Central memory CD8-positive, alpha-beta T cell (primary cell): ENCODE measurements at regions not wholly inside any gene's neighbourhood (a gene's known extent, or its start where the extent isn't known, plus 50 kb on each side); places are given as distances from the start of the nearest gene placed in this dataset.
"Not testable (repeated sequence)": the region's sequence is repeated elsewhere in the genome, so short reads cannot be mapped to it uniquely, and the experiment has no call there.

Experiments used
- ATAC-seq: fragments of 150-1000 bp; cut with Tn5 transposase; replicated peaks from 2 replicates; pipeline ENCODE4 v1.10.0; 2022; ENCODE audit warnings: mild to moderate bottlenecking, moderate FRiP score, moderate number of reproducible peaks; ENCODE audit not compliant: poor library complexity, severe bottlenecking; ENCODE audit errors: extremely low read depth
- DNase-seq, 2 donors: peaks; one replicate each; pipeline ENCODE4 v3.0.0; 2021; ENCODE audit warnings: low spot score in 2 of 2
- H3K27ac Mint-ChIP-seq: one replicate; pipeline ENCODE4 v1.8.0; 2022; ENCODE audit warnings: low read depth, mild to moderate bottlenecking, moderate library complexity, mixed read lengths
- H3K27me3 Mint-ChIP-seq: one replicate; pipeline ENCODE4 v1.8.0; 2022; ENCODE audit warnings: mixed read lengths
- H3K36me3 Mint-ChIP-seq: one replicate; pipeline ENCODE4 v1.8.0; 2022; ENCODE audit warnings: mild to moderate bottlenecking, moderate library complexity, mixed read lengths; ENCODE audit not compliant: insufficient read depth
- H3K4me1 Mint-ChIP-seq: one replicate; pipeline ENCODE4 v1.8.0; 2022; ENCODE audit warnings: mixed read lengths
- H3K4me3 Mint-ChIP-seq: one replicate; pipeline ENCODE4 v1.8.0; 2022; ENCODE audit warnings: mild to moderate bottlenecking, moderate library complexity, mixed read lengths
- H3K9me3 Mint-ChIP-seq: one replicate; pipeline ENCODE4 v1.8.0; 2022; ENCODE audit warnings: mixed read lengths

DNA sequence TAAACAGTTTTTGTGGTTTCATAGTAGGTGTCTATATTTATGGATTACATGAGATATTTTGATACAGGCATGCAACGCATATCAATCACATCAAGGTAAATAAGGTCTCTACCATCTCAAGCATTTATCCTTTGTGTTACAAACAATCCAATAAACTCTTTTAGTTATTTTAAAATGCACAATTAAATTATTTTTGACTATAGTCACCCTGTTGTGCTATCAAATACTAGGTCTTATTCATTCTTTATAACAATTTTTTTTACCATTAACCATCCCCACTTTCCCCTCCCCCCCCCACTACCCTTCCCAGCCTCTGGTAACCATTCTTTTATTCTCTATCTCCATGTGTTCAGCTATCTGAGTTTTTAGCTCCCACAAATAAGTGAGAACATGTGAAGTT, 175.7 kb upstream of the FBXO33 start:
- Mint-ChIP-seq H3K4me3 (no peak overlapping the region), H3K27me3 (no peaks in the 10 kb centered on the region), H3K27ac (no peak overlapping the region), H3K36me3 (no peaks in the 10 kb centered on the region), H3K4me1 (no peaks in the 10 kb centered on the region), H3K9me3 (peaks cover 27% of the 10 kb centered on the region)
- DNase-seq (no peak), ATAC-seq (no peak)

DNA sequence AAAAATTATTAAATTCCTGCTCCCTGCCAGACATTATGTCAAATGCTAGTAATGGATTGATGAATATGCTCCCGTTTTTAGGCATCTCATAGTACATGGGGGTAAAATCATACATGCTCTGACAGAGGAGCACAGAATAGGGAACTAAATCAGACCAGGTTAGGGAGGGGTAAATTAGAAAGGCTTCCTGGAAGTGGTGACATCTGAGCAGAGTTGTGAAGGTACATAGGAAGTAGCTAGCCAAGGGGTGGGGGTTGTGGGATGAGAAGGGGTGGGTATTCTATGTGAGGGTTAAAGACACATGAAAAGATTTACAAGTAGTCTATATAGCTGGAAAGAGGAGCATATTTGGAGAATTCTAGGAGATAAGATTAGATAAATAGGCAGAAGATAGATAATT, 171.7 kb upstream of the FBXO33 start:
- peaks cover 40% of the 10 kb centered on the region for H3K9me3 Mint-ChIP-seq
- no peaks in the 10 kb centered on the region for H3K4me1 Mint-ChIP-seq
- ATAC-seq (no peak), DNase-seq (no peak)
- H3K27me3 Mint-ChIP-seq: no peaks in the 10 kb centered on the region
- H3K36me3 Mint-ChIP-seq: peaks cover 2% of the 10 kb centered on the region
- H3K4me3 Mint-ChIP-seq: no peak overlapping the region
- no peak overlapping the region for H3K27ac Mint-ChIP-seq

DNA sequence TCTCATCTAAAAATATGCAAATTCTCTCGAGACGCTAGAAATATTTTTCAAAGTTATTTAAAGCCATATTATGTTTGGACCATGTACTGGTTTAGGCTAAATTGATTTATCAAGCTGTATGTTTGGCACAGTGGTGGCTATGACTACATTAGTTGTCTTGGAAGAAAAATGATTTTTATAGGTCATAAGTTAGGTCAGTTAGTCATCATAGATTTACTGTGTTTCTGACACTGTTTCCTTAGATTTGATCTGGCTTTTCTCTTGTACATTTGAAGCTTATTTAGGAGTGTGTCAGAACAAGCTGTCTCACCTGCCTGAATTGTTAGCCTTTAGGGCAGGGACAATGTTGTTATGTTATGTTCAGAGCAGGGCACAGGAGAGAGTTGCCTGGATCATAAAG, 161.1 kb upstream of the FBXO33 start:
- Mint-ChIP-seq H3K27ac (no peak overlapping the region), H3K4me3 (no peak overlapping the region), H3K36me3 (no peaks in the 10 kb centered on the region), H3K27me3 (no peaks in the 10 kb centered on the region), H3K4me1 (no peaks in the 10 kb centered on the region), H3K9me3 (peaks cover 17% of the 10 kb centered on the region)
- ATAC-seq: no peak
- no peak for DNase-seq

DNA sequence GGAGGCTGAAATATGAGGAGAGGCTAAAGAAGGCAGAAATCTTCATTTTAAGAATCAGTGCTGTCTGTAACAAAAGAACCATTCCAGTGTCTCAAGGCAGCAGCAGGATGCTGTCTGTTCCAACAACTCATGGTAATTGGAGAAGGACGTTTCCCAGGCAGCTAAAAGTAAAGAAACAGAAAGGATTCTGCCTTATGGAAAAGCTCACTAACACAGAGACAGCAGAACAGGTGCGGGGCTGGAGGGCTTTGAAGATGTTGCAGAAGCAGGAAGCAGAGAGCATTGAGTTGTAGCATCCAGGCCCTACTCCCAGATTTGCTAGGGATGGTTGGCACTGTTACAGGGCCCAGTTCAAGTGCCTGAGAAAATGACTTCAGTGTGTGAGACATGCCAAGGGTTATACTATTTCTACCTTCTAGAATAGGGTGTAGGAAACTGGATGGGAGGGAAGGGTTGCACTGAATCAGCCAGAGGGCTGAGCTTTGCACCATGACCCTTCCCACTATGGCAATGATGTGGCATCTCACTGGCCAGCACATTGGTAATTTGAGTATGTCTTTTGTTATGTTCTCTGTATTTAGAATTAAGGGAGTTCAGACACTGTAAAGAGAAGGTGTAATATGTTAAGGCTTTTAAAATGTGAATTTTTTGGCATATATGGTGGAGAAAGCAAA, 160.0 kb upstream of the FBXO33 start:
- no peak for DNase-seq
- Mint-ChIP-seq H3K9me3 (peaks cover 19% of the 10 kb centered on the region), H3K27ac (no peak overlapping the region), H3K4me3 (no peak overlapping the region), H3K27me3 (no peaks in the 10 kb centered on the region), H3K36me3 (no peaks in the 10 kb centered on the region), H3K4me1 (no peaks in the 10 kb centered on the region)
- no peak for ATAC-seq

DNA sequence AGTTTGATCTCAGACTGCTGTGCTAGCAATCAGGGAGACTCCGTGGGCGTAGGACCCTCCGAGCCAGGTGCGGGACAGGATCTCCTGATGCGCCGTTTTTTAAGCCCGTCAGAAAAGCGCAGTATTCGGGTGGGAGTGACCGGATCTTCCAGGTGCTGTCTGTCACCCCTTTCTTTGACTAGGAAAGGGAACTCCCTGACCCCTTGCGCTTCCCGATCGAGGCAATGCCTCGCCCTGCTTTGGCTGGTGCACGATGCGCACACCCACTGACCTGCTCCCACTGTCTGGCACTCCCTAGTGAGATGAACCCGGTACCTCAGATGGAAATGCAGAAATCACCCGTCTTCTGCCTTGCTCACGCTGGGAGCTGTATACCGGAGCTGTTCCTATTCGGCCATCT, 157.6 kb upstream of the FBXO33 start:
- H3K27me3 Mint-ChIP-seq, H3K27ac Mint-ChIP-seq, DNase-seq, H3K36me3 Mint-ChIP-seq, H3K4me3 Mint-ChIP-seq, ATAC-seq, H3K4me1 Mint-ChIP-seq: not testable (repeated sequence)
- H3K9me3 Mint-ChIP-seq: peaks cover 20% of the 10 kb centered on the region

DNA sequence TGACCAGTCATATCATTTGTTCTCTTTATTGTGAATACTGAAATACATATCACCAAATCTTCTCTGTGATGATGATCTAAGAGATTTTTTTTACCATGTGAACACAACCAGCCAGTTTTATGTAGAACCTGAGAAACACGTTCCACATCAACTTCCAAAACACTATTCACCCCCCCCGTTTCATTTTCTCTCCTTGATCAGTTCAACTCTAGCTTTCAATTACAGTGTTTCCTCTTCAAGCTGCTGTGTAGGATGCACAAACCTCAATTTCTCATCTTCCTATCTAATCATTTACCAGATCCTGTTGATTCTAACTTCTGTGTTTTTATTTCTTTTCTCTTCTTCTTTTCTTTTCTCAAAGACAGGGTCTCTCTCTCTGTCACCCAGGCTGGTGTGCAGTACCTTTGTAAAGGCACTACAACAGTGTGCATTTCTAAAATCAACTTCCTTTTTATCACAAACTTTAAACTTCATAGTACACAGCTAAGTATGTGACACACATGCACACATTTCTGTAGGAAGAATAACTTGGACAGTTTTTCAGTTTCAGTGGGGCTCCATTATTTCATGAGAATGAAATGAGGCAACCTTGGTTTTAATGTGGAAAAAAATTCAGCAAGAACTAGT, 149.9 kb upstream of the FBXO33 start:
- H3K27ac Mint-ChIP-seq: no peak overlapping the region
- ATAC-seq (no peak), DNase-seq (no peak)
- H3K9me3 Mint-ChIP-seq: peaks cover 3% of the 10 kb centered on the region
- H3K36me3 Mint-ChIP-seq: no peaks in the 10 kb centered on the region
- no peak overlapping the region for H3K4me3 Mint-ChIP-seq
- H3K27me3 Mint-ChIP-seq: no peaks in the 10 kb centered on the region
- H3K4me1 Mint-ChIP-seq: no peaks in the 10 kb centered on the region

DNA sequence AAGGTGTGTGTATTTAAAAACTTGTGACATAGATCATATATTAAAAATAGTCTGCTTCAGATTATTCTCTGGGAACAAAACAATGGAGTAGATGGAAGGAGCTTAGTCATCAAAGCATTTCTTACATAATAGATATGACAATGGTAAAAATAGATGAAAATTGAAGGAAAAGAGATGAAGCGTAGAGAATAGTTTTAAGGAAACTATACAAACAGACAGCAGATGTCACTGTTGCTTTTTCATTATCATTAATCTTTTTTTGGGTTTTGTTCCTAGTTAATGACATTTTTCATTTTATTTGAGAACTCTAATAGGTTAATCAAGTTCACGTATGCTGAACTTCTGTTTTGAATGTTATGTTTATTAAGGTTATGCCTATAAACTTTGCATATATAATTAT, 149.2 kb upstream of the FBXO33 start:
- Mint-ChIP-seq H3K27ac (no peak overlapping the region), H3K36me3 (no peaks in the 10 kb centered on the region), H3K4me3 (no peak overlapping the region), H3K9me3 (peaks cover under 1% of the 10 kb centered on the region), H3K4me1 (no peaks in the 10 kb centered on the region), H3K27me3 (no peaks in the 10 kb centered on the region)
- DNase-seq: no peak
- no peak for ATAC-seq

DNA sequence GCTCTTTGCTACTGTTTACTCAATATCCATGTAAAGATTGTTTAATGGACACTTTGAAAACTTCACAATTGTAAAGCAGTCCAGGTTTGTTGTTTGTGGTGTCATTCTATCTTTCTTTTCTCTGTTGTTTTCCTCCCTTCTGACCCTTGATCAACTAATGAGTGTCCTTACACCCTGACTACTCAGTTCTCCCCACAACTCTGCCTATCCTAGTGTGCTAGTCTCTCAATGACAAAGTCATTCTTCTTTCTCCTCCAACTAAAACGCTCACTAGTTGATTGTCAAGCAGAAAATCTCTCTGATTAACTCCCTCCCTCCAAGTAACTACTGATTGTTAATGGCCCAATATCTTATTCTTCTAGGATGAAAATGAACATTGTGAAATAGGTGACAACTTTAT, 148.5 kb upstream of the FBXO33 start:
- Mint-ChIP-seq H3K4me3 (no peak overlapping the region), H3K27me3 (no peaks in the 10 kb centered on the region), H3K4me1 (no peaks in the 10 kb centered on the region), H3K27ac (no peak overlapping the region), H3K9me3 (peaks cover 8% of the 10 kb centered on the region), H3K36me3 (no peaks in the 10 kb centered on the region)
- ATAC-seq: no peak
- DNase-seq: no peak

DNA sequence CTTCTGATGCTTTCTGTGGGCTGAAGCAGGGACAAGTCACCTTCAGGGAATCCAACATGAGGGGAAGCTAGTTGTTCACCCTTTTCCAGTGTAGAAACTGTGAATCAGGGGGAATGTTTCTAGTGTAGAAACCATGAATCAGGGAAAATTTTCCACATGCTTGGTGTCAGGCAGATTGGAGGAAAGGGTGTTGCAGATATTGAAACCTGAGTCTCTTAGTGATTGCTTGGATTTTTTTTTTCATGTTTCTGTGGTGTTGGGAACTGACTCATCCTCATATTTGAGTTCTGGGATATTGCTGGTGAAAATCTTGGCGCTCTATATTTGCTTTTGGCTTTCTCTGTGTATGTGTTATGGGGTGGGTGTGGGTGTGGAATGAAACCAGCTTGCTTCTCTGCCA, 144.5 kb upstream of the FBXO33 start:
- no peaks in the 10 kb centered on the region for H3K4me1 Mint-ChIP-seq
- peaks cover 17% of the 10 kb centered on the region for H3K9me3 Mint-ChIP-seq
- H3K36me3 Mint-ChIP-seq: peaks cover 1% of the 10 kb centered on the region
- H3K27ac Mint-ChIP-seq: no peak overlapping the region
- ATAC-seq (no peak), DNase-seq (no peak)
- no peak overlapping the region for H3K4me3 Mint-ChIP-seq
- H3K27me3 Mint-ChIP-seq: no peaks in the 10 kb centered on the region

DNA sequence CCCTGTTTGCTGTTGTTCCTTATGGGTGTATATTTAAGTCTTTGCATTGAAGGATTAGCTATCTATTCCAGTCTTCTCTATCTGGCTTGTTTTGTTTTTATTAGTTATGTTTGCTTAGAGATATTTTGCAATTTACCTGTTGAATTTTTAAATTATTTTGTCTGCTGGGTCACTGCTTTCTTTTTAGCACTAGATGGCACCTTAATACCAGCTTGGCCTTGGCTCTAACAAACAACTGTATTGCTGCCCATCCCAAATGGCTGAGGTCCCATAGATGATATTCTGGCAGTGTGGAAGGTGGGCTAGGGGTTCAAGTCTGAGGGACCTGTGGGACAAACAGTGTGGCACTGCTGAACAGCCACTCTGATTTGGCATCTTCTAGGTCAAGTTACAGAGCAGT, 144.0 kb upstream of the FBXO33 start:
- Mint-ChIP-seq H3K4me1 (no peaks in the 10 kb centered on the region), H3K9me3 (peaks cover 21% of the 10 kb centered on the region), H3K27me3 (no peaks in the 10 kb centered on the region), H3K36me3 (peaks cover 1% of the 10 kb centered on the region), H3K4me3 (no peak overlapping the region), H3K27ac (no peak overlapping the region)
- ATAC-seq: no peak
- no peak for DNase-seq

DNA sequence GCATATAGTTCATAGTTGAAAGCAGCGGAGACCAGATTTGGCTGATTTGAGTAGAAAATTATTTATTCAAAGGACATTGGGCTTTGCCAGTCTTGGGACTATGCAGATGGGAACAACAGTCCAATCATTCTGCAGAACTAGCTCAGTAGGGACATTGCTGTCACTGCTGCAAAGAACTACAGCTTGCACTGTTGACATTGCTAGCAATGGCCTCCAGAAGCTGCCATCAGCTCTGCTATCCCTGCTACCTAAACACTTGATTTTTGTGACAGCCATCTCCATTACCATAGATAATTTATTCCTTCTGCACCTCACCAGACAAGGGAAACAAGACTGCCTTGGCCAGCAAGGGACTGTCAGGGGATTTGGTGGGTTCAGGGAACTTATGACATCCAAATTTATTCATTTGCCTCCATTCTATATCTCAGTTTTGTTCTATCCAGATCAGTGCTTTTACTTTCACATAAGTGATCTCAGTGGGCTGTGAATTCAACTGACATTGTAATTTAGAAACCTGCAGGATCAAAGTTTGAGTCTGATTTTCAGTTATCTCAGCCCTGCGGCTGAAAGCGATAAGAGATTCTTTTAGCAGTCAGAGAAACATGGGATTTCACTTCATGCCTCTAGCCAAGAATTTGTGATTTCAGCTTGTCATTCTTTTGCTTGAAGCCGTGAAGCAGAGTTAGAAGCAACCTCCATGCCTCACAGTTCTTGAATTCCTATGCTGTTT, 136.7 kb upstream of the FBXO33 start:
- no peak for ATAC-seq
- peaks cover 22% of the 10 kb centered on the region for H3K9me3 Mint-ChIP-seq

DNA sequence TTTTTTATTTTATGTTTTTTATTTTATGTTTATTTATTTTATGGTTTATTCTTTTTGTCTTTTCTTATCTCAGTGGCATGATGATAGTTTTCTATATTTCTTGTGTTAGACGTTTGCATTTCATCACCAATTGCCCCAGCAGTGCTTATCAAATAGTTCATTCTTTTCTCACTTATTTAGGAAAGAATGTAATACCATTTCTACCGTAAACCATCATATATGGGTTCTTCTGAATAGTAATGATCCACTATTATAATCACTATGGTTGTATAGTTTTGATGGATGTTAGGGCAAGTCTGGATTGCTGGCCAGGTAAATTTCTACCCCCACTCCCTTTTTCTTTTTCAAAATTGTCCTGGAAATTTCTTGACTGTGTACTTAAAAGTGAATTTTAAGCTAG, 134.6 kb upstream of the FBXO33 start:
- no peaks in the 10 kb centered on the region for H3K4me1 Mint-ChIP-seq
- H3K36me3 Mint-ChIP-seq: no peaks in the 10 kb centered on the region
- no peaks in the 10 kb centered on the region for H3K27me3 Mint-ChIP-seq
- H3K9me3 Mint-ChIP-seq: peaks cover 20% of the 10 kb centered on the region
- H3K27ac Mint-ChIP-seq: no peak overlapping the region
- ATAC-seq (no peak), DNase-seq (no peak)
- H3K4me3 Mint-ChIP-seq: no peak overlapping the region

More for the DNA sequence above, 136.7 kb upstream of the FBXO33 start:
- no peaks in the 10 kb centered on the region for H3K4me1 Mint-ChIP-seq
- no peak overlapping the region for H3K4me3 Mint-ChIP-seq
- DNase-seq: no peak
- H3K27me3 Mint-ChIP-seq: no peaks in the 10 kb centered on the region
- peaks cover 1% of the 10 kb centered on the region for H3K36me3 Mint-ChIP-seq
- H3K27ac Mint-ChIP-seq: no peak overlapping the region

DNA sequence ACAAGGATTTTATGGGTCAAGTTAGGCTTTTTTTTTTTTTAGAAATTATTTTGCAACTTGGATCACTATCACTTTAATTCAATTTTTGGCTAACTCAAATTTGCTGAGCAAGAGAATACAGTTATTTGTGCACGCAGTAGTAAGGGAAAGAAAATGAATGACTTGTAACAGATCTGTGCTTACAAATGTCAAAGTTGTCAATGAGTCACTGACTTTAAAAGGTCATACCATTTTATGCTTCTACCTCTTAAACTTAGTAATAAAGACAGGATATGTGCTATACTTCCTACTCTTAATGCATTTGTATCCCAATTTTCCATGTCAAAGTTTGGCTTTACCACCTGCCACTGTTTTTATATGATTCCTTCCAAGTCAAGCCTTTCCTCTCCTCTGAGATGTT, 131.1 kb upstream of the FBXO33 start:
- H3K4me3 Mint-ChIP-seq: no peak overlapping the region
- no peak for ATAC-seq

More for the DNA sequence above, 131.1 kb upstream of the FBXO33 start:
- no peaks in the 10 kb centered on the region for H3K27me3 Mint-ChIP-seq
- H3K36me3 Mint-ChIP-seq: peaks cover 1% of the 10 kb centered on the region
- peaks cover 27% of the 10 kb centered on the region for H3K9me3 Mint-ChIP-seq
- DNase-seq: no peak
- no peak overlapping the region for H3K27ac Mint-ChIP-seq
- H3K4me1 Mint-ChIP-seq: no peaks in the 10 kb centered on the region
